ENCODE measurements at regions not wholly inside any gene's neighbourhood (a gene's known extent, or its start where the extent isn't known, plus 50 kb on each side); places are given as distances from the start of the nearest gene placed in this dataset.
A peak's percentile ranks its signal among the peaks of the same experiment; 100 is the strongest.

DNA sequence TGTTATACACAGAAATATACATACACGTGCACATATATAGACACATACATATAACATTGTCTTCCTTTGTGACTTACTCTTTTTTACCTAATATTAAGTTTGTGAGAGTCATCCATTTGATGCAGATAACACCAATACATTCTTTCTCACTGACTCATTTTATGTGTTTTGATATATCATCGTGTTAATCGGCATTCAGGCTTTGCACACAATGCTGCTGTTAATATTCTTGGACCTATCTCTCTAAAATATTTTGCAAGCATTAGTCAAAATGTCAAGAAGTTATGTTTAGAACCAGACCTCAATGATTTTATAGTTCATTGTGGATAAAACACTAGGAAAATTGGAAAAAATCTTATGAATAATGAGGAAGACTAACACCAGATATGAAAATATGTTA is 441.1 kb downstream of the LRATD1 start:
- no peak for DNase-seq (ENCODE audit: low spot score in 2 of 2)
- no peak for FAIRE-seq

DNA sequence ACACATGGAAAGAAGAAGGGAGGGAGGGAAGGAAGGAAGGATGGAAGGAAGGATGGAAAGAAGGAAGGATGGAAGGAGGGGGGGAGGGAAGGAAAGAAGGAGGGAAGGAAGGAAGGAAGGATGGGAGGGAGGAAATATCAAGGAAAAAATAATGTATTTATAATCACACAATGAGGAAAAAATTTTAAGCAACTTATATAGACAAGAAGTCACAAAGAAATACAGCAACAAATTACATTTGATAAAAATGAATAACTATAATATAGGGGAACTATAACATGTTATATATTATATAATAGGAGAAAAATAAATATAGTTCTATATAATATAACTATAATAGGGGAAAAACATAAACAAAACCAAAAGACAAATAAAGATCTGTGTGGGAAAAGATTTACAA is 441.8 kb downstream of the LRATD1 start:
- FAIRE-seq (peak; percentile 92), DNase-seq (ENCODE audit: low spot score in 2 of 2) (no peak)

DNA sequence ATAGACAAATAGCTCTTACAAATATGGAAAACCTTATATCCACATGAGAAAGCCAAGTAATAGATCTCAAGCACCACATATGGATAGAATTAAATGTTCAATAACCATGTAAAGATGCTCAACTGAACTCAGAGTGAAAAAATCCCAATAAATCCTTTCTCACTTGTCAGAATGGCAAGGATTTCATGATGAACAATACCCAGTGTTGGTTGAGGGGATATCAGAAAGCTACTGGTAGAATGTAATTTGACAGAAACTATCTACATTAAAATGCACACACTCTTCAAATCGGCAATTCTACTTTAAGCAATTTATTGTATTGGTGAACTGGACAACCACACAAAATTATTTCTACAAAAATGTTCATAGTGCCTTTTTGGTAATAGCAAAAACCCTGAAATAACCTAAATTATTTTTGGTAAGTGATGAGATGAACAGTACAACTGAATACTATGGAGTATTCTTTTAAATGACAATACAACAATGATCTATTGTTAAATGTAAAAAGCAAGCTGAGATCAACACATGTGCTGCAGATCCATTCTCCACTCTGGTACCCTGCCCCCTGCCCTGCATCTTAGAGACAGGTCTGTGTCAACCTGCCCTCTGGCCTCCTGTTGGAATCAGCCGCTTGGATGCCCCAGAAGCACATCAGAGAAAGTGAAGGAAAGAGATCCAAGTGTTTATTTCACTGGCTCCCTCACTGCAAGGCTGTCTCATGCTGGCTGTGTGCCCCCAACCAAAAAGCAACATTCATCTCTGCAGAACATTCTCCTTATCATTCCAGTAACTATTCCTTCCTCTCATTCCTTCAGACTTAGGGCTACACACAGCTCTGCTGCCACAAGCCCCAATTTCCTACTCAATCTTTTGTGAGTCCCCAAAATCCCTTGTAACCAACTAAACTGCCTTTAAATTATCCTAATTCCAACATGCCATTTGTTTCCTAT is 442.5 kb downstream of the LRATD1 start:
- FAIRE-seq (no peak), DNase-seq (ENCODE audit: low spot score in 2 of 2) (peak in 1 of 2 donors; percentile 18)

DNA sequence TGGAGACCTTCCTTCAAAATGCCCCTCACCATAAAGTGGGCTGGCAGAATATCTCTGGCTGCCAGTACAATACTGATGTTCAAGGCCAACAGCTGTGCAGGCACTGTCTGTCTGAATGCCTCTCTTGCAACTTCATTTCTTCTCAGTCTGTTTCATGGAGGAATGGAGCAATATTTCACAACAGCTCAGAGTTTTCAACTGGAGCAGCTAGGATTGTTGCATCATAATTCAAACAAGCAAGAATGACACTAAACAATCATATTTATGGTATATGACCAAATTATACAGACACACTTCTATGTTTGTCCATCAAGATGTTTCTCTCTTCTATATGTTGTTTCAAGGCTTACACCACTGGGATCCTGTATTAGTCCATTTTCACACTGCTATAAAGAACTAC is 444.2 kb downstream of the LRATD1 start:
- FAIRE-seq (no peak), DNase-seq (ENCODE audit: low spot score in 2 of 2) (no peak)

DNA sequence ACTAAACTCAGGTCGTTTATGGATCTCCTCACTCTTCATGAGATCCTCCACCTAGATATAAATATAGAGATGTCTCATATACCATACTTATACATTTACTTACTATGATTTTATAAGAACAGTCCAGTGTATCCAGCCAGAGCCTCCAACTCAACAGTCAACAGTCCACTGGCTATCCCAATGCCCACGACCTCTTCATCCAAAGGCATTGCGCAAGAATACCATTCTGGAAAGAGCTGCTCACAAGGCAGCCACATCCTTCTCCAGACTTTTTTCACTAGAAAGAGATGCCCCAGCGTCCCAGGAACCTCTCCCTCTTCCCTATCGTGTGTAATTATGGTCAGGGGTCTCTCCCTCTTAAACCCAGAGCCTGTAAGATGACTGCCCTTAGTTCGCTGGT is 448.8 kb downstream of the LRATD1 start:
- FAIRE-seq (no peak), DNase-seq (ENCODE audit: low spot score in 2 of 2) (no peak)

DNA sequence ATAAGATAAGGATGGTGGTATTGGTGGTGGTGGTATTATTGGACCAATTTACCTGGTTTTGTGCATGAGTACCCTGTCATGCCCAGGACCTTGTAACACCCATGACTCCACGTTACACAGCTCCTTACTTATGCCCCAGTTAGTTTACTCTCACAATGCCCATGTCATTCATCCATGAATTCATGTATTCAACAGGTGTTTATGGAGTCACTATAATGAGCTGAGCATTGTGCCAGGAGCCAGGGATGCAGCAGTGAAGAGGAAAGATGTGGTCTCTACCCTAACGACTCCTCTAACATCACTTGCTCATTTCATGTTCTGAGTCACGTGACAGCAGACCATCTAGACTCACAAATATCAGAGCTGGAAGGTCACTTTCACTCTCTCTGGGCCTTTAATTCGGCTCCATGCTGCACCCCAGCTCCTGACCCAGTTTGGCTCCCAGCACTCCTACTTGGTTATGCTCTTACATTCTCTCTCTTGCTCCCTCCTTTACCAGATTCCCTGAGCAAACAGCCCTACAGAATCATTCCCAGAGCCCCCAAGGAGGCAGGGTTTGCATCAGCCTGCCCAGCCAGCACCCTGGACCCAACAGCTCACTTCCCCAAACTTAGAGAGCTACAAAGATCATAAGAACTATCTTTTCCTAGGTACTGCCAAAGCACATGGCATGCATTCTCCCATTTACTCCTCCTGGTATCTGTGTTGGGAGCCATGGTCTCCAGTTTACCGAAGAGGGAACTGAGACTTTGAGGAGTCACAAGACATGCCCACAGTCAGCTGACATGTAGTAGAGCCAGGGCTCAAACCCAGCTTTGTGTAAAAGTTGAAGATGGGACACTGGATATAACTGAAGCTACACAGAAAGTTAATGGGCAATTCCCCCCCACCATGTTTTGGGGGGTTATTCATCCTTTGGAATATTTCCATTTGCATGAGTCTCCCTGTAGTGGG is 449.9 kb downstream of the LRATD1 start:
- FAIRE-seq = no peak
- no peak for DNase-seq (ENCODE audit: low spot score in 2 of 2)

DNA sequence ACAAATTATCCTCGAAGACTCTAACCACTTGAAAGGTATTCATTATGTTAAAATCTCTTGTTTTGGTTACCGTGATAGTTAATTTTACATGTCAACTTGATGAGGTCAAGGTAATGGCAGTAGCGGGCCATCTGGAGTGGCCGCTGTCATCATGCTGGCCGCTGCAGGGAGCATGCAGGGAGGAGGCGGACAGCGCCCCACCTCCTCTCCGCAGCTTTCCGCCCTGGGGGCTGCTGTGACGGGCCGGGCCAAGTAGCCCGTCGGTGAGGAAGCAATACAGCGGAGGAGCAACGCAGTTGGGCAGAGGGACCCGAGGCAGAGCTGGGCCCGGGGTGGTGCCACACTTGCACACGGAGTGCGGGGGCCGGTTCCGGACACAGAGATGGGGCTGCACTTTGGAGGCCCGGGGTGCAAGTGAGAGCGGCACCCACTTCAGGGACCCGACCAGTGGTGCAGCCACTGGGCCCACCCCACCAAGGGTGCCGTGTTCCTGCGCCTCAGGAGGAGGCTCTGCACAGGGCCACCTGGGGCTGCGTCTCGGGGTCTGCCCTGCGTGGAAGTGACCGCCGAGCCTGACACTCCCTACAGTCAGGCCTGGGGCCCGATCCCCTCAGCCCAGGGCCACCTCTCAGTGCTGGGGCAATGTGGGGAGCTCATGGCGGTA is 452.4 kb downstream of the LRATD1 start:
- DNase-seq (ENCODE audit: low spot score in 2 of 2) (no peak), FAIRE-seq (no peak)

DNA sequence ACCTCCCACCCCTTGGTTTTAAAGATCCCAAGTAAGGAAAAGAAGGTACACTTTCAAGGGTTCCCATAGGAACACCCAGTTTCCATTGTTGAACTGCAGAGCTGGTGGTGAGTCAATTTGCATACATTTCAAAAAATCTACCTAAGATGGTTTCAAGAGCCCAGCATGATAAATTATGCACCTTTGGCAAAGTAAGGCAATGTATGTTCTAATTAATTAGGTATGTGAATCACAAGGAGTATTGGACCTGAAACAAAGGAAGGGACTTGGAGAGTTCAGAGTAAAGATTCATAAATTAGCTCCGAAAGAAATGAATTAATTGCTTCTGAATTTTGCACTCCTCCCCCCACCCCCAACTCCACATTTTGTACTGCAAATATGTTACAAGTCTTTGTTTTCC is 459.7 kb downstream of the LRATD1 start:
- DNase-seq (ENCODE audit: low spot score in 2 of 2) = no peak
- FAIRE-seq = no peak

DNA sequence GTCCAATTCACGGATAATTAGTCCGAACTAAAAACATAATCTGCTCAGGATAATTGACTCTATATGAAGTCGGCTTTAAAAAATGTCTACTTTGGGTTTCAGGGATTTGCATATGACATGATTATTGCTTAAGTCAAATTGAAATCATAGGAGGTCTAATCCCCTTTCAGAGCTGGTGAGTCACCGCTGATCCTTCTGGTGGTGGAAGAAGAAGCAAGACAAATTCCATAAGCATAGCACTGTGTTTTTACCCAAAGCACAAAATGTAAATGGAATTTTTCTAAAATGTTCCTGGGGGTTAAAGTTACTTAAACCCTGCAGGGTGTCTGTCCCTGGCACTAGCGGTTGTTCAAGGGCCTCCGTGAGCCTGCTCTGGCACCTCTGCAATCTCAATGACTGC is 460.2 kb downstream of the LRATD1 start:
- DNase-seq (ENCODE audit: low spot score in 2 of 2) (no peak), FAIRE-seq (no peak)

DNA sequence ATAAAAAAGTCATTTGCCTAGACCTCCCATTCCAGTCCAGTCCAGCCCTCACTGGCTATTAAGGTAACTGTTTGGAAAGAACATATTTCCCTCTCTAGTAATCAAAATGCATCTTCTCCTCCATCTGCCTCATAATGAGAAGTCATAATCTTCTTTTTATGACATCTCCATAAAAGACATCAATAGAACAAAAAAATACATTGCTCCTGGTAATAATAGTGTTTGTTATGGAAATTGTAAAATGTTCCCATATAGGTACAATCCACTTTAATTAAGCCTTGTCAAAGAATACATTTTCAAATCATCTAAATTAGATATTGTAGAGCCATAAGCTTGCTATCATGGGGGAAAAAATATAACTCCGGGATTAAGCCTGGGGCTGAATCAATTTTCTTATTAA is 461.6 kb downstream of the LRATD1 start:
- DNase-seq (ENCODE audit: low spot score in 2 of 2) (no peak), FAIRE-seq (no peak)

DNA sequence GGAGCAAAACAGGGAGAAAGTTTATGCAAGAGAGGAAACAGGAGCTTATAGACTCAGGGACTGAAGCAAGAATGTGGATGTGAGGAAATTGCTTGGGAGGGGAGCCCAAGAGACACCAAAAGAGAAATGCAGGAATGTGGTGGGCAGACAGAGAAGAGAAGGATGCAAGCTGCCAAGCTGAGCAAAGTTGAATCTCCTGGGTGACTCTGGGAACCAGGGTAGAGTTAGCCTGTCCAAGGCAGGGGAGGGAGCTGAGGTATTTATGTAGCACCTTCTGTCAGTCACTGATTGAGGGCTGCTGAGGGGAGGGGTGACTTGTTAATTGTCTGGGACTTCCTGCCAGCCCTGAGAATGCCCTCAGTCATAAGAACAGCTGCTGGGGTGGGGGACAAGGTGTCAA is 464.3 kb downstream of the NBAS start:
- DNase-seq (ENCODE audit: low spot score in 2 of 2) (no peak), FAIRE-seq (no peak)

DNA sequence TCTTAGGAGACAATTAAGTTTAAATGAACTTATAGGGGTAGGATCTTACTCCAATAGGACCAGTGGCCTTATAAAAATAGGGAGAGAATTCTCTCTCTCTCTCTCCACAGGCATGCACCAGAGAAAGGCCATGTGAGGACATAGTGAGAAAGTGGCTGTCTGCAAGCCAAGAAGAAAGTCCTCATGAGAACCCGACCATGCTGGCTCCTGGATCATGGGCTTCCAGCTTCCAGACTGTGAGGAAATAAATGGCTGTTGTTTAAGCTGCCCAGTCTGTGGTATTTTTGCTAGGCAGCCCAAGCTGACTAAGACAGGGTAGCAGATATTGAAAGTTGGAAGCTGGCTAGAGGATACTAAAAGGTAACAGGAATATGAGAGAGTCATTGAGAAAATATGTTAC is 454.0 kb downstream of the NBAS start:
- DNase-seq (ENCODE audit: low spot score in 2 of 2) = no peak
- no peak for FAIRE-seq

DNA sequence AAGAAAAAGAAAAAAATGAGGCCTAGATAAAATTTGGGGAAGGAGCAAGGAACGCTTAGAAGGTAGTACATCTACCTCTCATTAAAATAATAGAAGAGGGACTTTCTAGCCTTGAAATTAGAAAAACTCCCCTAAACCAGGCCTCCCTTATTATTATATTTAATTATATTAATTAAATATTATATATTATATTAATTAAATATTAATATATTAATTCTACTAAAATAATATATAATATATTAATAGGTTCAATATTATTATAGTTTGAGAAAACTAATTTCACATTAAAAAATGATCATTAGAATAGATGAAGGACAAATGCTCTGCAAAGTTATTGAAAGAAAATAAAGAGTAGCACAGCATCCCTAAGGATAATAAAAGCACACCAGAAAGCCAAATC is 449.4 kb downstream of the NBAS start:
- DNase-seq (ENCODE audit: low spot score in 2 of 2) (no peak), FAIRE-seq (no peak)

DNA sequence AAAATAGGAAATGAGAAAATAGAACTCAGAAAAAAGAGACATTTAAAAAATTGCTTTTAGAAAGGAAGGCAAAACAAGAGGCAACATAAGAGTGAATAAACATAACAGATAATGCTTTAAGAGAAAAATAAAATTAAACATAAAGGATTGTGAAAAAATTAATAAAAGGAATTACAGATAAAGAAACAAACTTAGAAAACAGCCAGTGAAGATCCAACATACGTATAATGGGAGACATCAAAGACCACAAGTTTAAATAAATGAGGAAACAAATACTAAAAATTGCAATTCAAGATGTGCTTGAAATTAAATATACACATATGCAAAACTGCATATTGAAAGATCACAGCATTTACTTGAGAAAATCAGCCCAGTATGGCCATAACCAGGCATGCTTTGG is 448.9 kb downstream of the NBAS start:
- DNase-seq (ENCODE audit: low spot score in 2 of 2) = no peak

DNA sequence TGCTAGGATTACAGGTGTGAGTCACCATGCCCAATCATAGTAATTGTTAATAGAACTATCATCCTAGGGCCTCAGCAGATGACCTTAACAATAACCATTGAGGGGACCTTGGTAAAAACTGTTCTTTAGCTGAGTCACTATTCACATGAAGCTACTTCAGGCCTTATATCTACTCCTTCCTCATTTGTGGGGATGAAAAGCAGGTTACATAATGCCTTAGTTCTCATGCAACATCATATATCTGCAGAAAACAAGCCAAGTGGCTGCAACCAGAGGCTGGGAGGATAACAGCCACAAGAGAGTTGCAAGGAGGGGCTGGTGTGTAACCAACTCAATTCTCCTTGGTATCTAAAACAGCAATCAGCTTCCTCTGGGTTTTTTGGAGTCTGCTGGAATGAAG is 445.4 kb downstream of the NBAS start:
- FAIRE-seq = no peak
- DNase-seq (ENCODE audit: low spot score in 2 of 2) = no peak

More for the DNA sequence above, 448.9 kb downstream of the NBAS start:
- FAIRE-seq = peak; percentile 43

DNA sequence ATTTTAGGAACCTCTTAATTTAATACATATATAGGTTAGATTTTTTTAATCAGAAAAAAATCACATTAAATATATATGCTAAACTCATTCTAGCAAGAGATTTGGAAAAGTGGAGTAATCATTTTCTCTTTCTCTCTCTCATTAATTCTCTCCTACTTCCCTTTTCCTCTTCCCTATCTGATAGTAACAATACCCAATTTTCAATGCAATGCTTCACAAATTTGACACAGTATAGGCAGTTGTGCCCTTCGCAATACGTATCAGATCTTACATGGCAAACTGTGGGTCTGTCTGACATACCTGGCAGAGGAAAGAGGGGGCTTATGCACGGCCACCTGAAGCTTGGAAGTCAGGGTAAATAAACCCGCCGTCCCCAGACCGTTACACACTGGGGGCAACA is 444.3 kb downstream of the NBAS start:
- no peak for FAIRE-seq

More for the DNA sequence above, 444.3 kb downstream of the NBAS start:
- DNase-seq (ENCODE audit: low spot score in 2 of 2) = no peak

Data from frontal cortex (tissue), 3 donors.